HFFc6 (cell line): ENCODE measurements at regions not wholly inside any gene's neighbourhood (a gene's known extent, or its start where the extent isn't known, plus 50 kb on each side); places are given as distances from the start of the nearest gene placed in this dataset.

Experiments used
- DNase-seq: peaks from one replicate; pipeline ENCODE4 v3.0.0-alpha.2; 2018
- H3K27ac Mint-ChIP-seq: 2 replicates; pipeline ENCODE4 v1.8.0; 2020; ENCODE audit warnings: mild to moderate bottlenecking, mixed read lengths
- H3K27me3 Mint-ChIP-seq: 2 replicates; pipeline ENCODE4 v1.8.0; 2021; ENCODE audit warnings: mild to moderate bottlenecking, moderate library complexity, mixed read lengths; ENCODE audit not compliant: insufficient read depth
- H3K36me3 Mint-ChIP-seq: 2 replicates; pipeline ENCODE4 v1.8.0; 2021; ENCODE audit warnings: low read depth, mixed read lengths
- H3K4me1 Mint-ChIP-seq: 2 replicates; pipeline ENCODE4 v1.8.0; 2020; ENCODE audit warnings: low read depth, mixed read lengths
- H3K4me3 Mint-ChIP-seq: 2 replicates; pipeline ENCODE4 v1.8.0; 2020; ENCODE audit warnings: mild to moderate bottlenecking, moderate library complexity, mixed read lengths
- H3K9me3 Mint-ChIP-seq: 2 replicates; pipeline ENCODE4 v1.8.0; 2020; ENCODE audit warnings: mild to moderate bottlenecking, mixed read lengths
- TF ChIP-seq, protein P1 (sequence below): fragments of 200-600 bp; sonication (generic); IDR thresholded peaks from 2 replicates; pipeline ENCODE4 v1.5.0; 2021; ENCODE audit warnings: antibody characterized with exemption, mild to moderate bottlenecking

DNA sequence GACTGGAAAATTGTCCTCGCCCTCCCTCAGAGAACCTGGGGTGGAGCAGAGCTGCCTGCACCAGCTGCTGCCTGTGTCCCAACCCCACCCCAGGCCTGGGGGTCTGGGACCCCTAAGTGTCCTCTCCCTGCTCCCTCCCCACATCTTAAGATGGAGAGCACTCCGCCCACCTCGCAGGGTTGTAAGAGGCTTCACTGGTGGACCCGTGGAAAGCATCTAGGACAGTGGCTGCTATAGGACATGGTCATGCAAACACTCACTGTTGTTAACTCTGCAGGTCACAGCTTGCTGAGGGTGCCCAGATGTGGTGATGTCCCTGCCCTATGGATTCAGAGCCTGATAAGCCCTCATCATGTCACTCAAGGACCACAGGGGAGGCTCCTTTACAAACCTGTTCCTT is 62.0 kb upstream of the ARNT2 start:
- Mint-ChIP-seq H3K27ac (no peak overlapping the region), H3K9me3 (no peaks in the 10 kb centered on the region), H3K27me3 (peaks cover 33% of the 10 kb centered on the region), H3K4me1 (no peaks in the 10 kb centered on the region), H3K36me3 (no peaks in the 10 kb centered on the region), H3K4me3 (no peak overlapping the region)
- TF ChIP-seq, protein P1, sequence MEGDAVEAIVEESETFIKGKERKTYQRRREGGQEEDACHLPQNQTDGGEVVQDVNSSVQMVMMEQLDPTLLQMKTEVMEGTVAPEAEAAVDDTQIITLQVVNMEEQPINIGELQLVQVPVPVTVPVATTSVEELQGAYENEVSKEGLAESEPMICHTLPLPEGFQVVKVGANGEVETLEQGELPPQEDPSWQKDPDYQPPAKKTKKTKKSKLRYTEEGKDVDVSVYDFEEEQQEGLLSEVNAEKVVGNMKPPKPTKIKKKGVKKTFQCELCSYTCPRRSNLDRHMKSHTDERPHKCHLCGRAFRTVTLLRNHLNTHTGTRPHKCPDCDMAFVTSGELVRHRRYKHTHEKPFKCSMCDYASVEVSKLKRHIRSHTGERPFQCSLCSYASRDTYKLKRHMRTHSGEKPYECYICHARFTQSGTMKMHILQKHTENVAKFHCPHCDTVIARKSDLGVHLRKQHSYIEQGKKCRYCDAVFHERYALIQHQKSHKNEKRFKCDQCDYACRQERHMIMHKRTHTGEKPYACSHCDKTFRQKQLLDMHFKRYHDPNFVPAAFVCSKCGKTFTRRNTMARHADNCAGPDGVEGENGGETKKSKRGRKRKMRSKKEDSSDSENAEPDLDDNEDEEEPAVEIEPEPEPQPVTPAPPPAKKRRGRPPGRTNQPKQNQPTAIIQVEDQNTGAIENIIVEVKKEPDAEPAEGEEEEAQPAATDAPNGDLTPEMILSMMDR, result no peak
- DNase-seq, result no peak

- Mint-ChIP-seq H3K4me1 (no peaks in the 10 kb centered on the region), H3K27me3 (peaks cover 30% of the 10 kb centered on the region), H3K4me3 (no peak overlapping the region), H3K27ac (no peak overlapping the region), H3K36me3 (no peaks in the 10 kb centered on the region), H3K9me3 (no peaks in the 10 kb centered on the region)
- no peak for DNase-seq
- TF ChIP-seq, protein P1, result no peak
These were observed 60.6 kb upstream of the ARNT2 start for GRCh38 chr15:80343554-80343992.

GRCh38 chr15:80350941-80351610 is 53.1 kb upstream of the ARNT2 start:
- Mint-ChIP-seq H3K36me3 (no peaks in the 10 kb centered on the region), H3K27me3 (no peaks in the 10 kb centered on the region; the same call in 1 of the 2 replicates)
- no peak for DNase-seq

More at GRCh38 chr15:80350941-80351610, 53.1 kb upstream of the ARNT2 start:
- TF ChIP-seq, protein P1, result no peak
- no peaks in the 10 kb centered on the region for H3K9me3 Mint-ChIP-seq
- no peak overlapping the region for H3K27ac Mint-ChIP-seq
- no peak overlapping the region for H3K4me3 Mint-ChIP-seq
- H3K4me1 Mint-ChIP-seq, result no peaks in the 10 kb centered on the region
